ENCODE measurements at regions not wholly inside any gene's neighbourhood (a gene's known extent, or its start where the extent isn't known, plus 50 kb on each side); places are given as distances from the start of the nearest gene placed in this dataset.

DNA sequence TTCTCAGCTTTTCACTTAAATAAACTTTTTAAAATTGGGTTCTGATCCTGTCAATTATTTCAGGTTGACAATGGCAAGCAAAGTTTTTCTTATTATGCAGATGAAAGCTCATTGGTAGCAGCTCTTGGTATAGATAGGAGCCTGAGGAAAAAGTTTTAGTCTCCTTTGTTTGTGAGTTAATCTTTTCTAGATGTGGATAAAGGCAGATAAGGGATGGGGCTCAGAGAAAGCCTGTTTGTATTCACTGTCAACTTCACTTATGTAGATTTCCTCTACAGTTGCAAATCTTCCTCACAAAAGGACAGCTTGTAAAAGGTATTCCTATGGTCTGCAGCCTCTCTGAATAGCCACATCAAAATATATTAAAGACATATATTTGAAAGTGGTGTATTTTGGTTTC is 224.5 kb upstream of the SPOPL start:
- TF ChIP-seq POLR2A (IDR thresholded peaks at IDR 0.05) (no peak), EP300 (IDR thresholded peaks at IDR 0.05; ENCODE audit: low read depth) (no peak), POLR2AphosphoS5 (IDR thresholded peaks at IDR 0.05) (no peak)
- TF ChIP-seq, protein P1, sequence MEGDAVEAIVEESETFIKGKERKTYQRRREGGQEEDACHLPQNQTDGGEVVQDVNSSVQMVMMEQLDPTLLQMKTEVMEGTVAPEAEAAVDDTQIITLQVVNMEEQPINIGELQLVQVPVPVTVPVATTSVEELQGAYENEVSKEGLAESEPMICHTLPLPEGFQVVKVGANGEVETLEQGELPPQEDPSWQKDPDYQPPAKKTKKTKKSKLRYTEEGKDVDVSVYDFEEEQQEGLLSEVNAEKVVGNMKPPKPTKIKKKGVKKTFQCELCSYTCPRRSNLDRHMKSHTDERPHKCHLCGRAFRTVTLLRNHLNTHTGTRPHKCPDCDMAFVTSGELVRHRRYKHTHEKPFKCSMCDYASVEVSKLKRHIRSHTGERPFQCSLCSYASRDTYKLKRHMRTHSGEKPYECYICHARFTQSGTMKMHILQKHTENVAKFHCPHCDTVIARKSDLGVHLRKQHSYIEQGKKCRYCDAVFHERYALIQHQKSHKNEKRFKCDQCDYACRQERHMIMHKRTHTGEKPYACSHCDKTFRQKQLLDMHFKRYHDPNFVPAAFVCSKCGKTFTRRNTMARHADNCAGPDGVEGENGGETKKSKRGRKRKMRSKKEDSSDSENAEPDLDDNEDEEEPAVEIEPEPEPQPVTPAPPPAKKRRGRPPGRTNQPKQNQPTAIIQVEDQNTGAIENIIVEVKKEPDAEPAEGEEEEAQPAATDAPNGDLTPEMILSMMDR (IDR thresholded peaks at IDR 0.05): no peak

All from transverse colon (tissue), 4 donors.